ENCODE measurements at regions not wholly inside any gene's neighbourhood (a gene's known extent, or its start where the extent isn't known, plus 50 kb on each side); places are given as distances from the start of the nearest gene placed in this dataset.

- Mint-ChIP-seq H3K4me1 (no peaks in the 10 kb centered on the region), H3K27ac (no peak overlapping the region), H3K4me3 (no peak overlapping the region), H3K27me3 (no peaks in the 10 kb centered on the region), H3K9me3 (ENCODE audit: insufficient read depth) (no peaks in the 10 kb centered on the region)
- H3K9ac ChIP-seq (ENCODE audit: low read length): no peak overlapping the region
- H2AFZ ChIP-seq (ENCODE audit: insufficient read depth, low read depth, low read length, poor library complexity, severe bottlenecking): no peak overlapping the region
- no peaks in the 10 kb centered on the region for H3K79me2 ChIP-seq (ENCODE audit: control insufficient read depth, insufficient read depth, low read length)
- no peaks in the 10 kb centered on the region for H3K27me3 ChIP-seq (replicated peaks in 1 of 4; ENCODE audit: control extremely low read depth in 1 of 4, control insufficient read depth in 3 of 4, insufficient read depth in 4 of 4, low read length in 3 of 4)
- intact Hi-C loops (cut with micrococcal nuclease): no loop called here
- WGBS (ENCODE audit: insufficient coverage): 100% methylated on average over 2 of the region's 4 CpGs
- H3K9me3 ChIP-seq (ENCODE audit: control extremely low read depth in 1 of 3, control insufficient read depth in 2 of 3, insufficient read depth in 1 of 3, low read length in 2 of 3): no peaks in the 10 kb centered on the region
- ATAC-seq (ENCODE audit: low read depth) (no peak), DNase-seq (no peak)
- H3K36me3 ChIP-seq (replicated peaks in 1 of 2; ENCODE audit: control extremely low read depth in 1 of 2, control insufficient read depth in 1 of 2, extremely low read depth in 1 of 2, insufficient read depth in 2 of 2, low read length in 1 of 2): no peaks in the 10 kb centered on the region
- no peak overlapping the region for H3K4me2 ChIP-seq (replicated peaks; ENCODE audit: low read depth, low read length, poor library complexity, severe bottlenecking)
- CTCF ChIA-PET: no interaction called here
- H3K4me3 ChIP-seq (ENCODE audit: control extremely low read depth in 1 of 5, extremely low read depth in 1 of 5, insufficient read depth in 1 of 5, low read depth in 2 of 5, low read length in 4 of 5): no peak overlapping the region
- POLR2A ChIA-PET: no interaction called here
- no peak overlapping the region for H3K27ac ChIP-seq (ENCODE audit: low read length in 2 of 2)
- H4K20me1 ChIP-seq (ENCODE audit: control insufficient read depth, insufficient read depth, low read length, poor library complexity, severe bottlenecking): no peaks in the 10 kb centered on the region
- H3K4me1 ChIP-seq (ENCODE audit: control insufficient read depth in 2 of 2, insufficient read depth in 2 of 2, low read length in 2 of 2): no peaks in the 10 kb centered on the region
- no peak for TF ChIP-seq CTCF (IDR thresholded peaks at IDR 0.05)
- no peak for TF ChIP-seq EZH2 (IDR thresholded peaks at IDR 0.05; ENCODE audit: borderline replicate concordance, insufficient read depth, low read depth, low read length, poor library complexity, severe bottlenecking)
Measured at GRCh38 chr4:148653681-148654080, 211.5 kb upstream of the NR3C2 start.

GRCh38 chr4:148651991-148652390 is 209.8 kb upstream of the NR3C2 start:
- no peaks in the 10 kb centered on the region for H4K20me1 ChIP-seq (ENCODE audit: control insufficient read depth, insufficient read depth, low read length, poor library complexity, severe bottlenecking)
- Mint-ChIP-seq H3K27me3 (no peaks in the 10 kb centered on the region), H3K4me3 (no peak overlapping the region), H3K9me3 (ENCODE audit: insufficient read depth) (no peaks in the 10 kb centered on the region), H3K27ac (no peak overlapping the region), H3K4me1 (no peaks in the 10 kb centered on the region)
- 80% methylated on average over 1 of the region's 2 CpGs for WGBS (ENCODE audit: insufficient coverage)
- no peaks in the 10 kb centered on the region for H3K9me3 ChIP-seq (ENCODE audit: control extremely low read depth in 1 of 3, control insufficient read depth in 2 of 3, insufficient read depth in 1 of 3, low read length in 2 of 3)
- intact Hi-C loops (cut with micrococcal nuclease): no loop called here
- H3K36me3 ChIP-seq (replicated peaks in 1 of 2; ENCODE audit: control extremely low read depth in 1 of 2, control insufficient read depth in 1 of 2, extremely low read depth in 1 of 2, insufficient read depth in 2 of 2, low read length in 1 of 2): no peaks in the 10 kb centered on the region
- no peak overlapping the region for H3K9ac ChIP-seq (ENCODE audit: low read length)
- ChIA-PET CTCF (no interaction called here), POLR2A (no interaction called here)
- TF ChIP-seq EZH2 (IDR thresholded peaks at IDR 0.05; ENCODE audit: borderline replicate concordance, insufficient read depth, low read depth, low read length, poor library complexity, severe bottlenecking): no peak
- no peak for TF ChIP-seq CTCF (IDR thresholded peaks at IDR 0.05)
- ATAC-seq (ENCODE audit: low read depth) (no peak), DNase-seq (no peak)
- no peak overlapping the region for H3K4me2 ChIP-seq (replicated peaks; ENCODE audit: low read depth, low read length, poor library complexity, severe bottlenecking)
- no peak overlapping the region for H3K27ac ChIP-seq (ENCODE audit: low read length in 2 of 2)
- no peaks in the 10 kb centered on the region for H3K27me3 ChIP-seq (replicated peaks in 1 of 4; ENCODE audit: control extremely low read depth in 1 of 4, control insufficient read depth in 3 of 4, insufficient read depth in 4 of 4, low read length in 3 of 4)
- no peaks in the 10 kb centered on the region for H3K4me1 ChIP-seq (ENCODE audit: control insufficient read depth in 2 of 2, insufficient read depth in 2 of 2, low read length in 2 of 2)
- no peak overlapping the region for H3K4me3 ChIP-seq (ENCODE audit: control extremely low read depth in 1 of 5, extremely low read depth in 1 of 5, insufficient read depth in 1 of 5, low read depth in 2 of 5, low read length in 4 of 5)
- H3K79me2 ChIP-seq (ENCODE audit: control insufficient read depth, insufficient read depth, low read length): no peaks in the 10 kb centered on the region
- no peak overlapping the region for H2AFZ ChIP-seq (ENCODE audit: insufficient read depth, low read depth, low read length, poor library complexity, severe bottlenecking)

Data from B cell (primary cell).